UCSD-AML1 (cell line): ENCODE measurements at regions not wholly inside any gene's neighbourhood (a gene's known extent, or its start where the extent isn't known, plus 50 kb on each side); places are given as distances from the start of the nearest gene placed in this dataset.
"Not testable (repeated sequence)": the region's sequence is repeated elsewhere in the genome, so short reads cannot be mapped to it uniquely, and the experiment has no call there.

ENCODE experiments used
- DNase-seq: peaks from one replicate; lab custom pipeline; 2025; ENCODE audit not compliant: unreplicated experiment; lab: John Stamatoyannopoulos, UW

- DNase-seq = no peak
Observed at GRCh38 chr9:101893661-101894646, 155.5 kb upstream of the GRIN3A start.

- no peak for DNase-seq
Observed at GRCh38 chr9:101881508-101881907, 143.1 kb upstream of the GRIN3A start.

- no peak for DNase-seq
Observed at GRCh38 chr9:101880846-101881245, 142.4 kb upstream of the GRIN3A start.

GRCh38 chr9:101878734-101879133 lies 140.3 kb upstream of the GRIN3A start:
- DNase-seq = no peak

- no peak for DNase-seq
Observed at GRCh38 chr9:101877439-101877838, 139.0 kb upstream of the GRIN3A start.

- no peak for DNase-seq
Observed at GRCh38 chr9:101861472-101861871, 123.0 kb upstream of the GRIN3A start.

GRCh38 chr9:101860920-101861319 lies 122.5 kb upstream of the GRIN3A start:
- no peak for DNase-seq

- DNase-seq = no peak
Observed at GRCh38 chr9:101859620-101860019, 121.2 kb upstream of the GRIN3A start.

- no peak for DNase-seq
Observed at GRCh38 chr9:101858026-101858425, 119.6 kb upstream of the GRIN3A start.

- no peak for DNase-seq
Observed at GRCh38 chr9:101849102-101849707, 110.8 kb upstream of the GRIN3A start.

GRCh38 chr9:101848485-101848919 lies 110.1 kb upstream of the GRIN3A start:
- DNase-seq = no peak

- DNase-seq = no peak
Observed at GRCh38 chr9:101846161-101846560, 107.7 kb upstream of the GRIN3A start.

GRCh38 chr9:101840694-101841188 lies 102.3 kb upstream of the GRIN3A start:
- DNase-seq = no peak

- not testable (repeated sequence) for DNase-seq
Observed at GRCh38 chr9:101838988-101839387, 100.5 kb upstream of the GRIN3A start.

- DNase-seq = no peak
Observed at GRCh38 chr9:101836021-101836420, 97.6 kb upstream of the GRIN3A start.

- DNase-seq = no peak
Observed at GRCh38 chr9:101832486-101832885, 94.0 kb upstream of the GRIN3A start.

GRCh38 chr9:101821450-101821849 lies 83.0 kb upstream of the GRIN3A start:
- not testable (repeated sequence) for DNase-seq

GRCh38 chr9:101820983-101821382 lies 82.5 kb upstream of the GRIN3A start:
- DNase-seq = not testable (repeated sequence)

GRCh38 chr9:101814064-101814463 lies 75.6 kb upstream of the GRIN3A start:
- no peak for DNase-seq

GRCh38 chr9:101807879-101808278 lies 69.4 kb upstream of the GRIN3A start:
- DNase-seq = not testable (repeated sequence)

- DNase-seq = no peak
Observed at GRCh38 chr9:101796044-101796443, 57.6 kb upstream of the GRIN3A start.

- no peak for DNase-seq
Observed at GRCh38 chr9:101795147-101795546, 56.7 kb upstream of the GRIN3A start.
